ENCODE measurements at regions not wholly inside any gene's neighbourhood (a gene's known extent, or its start where the extent isn't known, plus 50 kb on each side); places are given as distances from the start of the nearest gene placed in this dataset.

- Histone ChIP-seq H3K4me3 (ENCODE audit: low read length in 2 of 2) (no peak overlapping the region), H3K9me3 (ENCODE audit: control insufficient read depth in 2 of 2, insufficient read depth in 1 of 2, low read length in 1 of 2) (no peaks in the 10 kb centered on the region), H3K4me1 (ENCODE audit: control insufficient read depth in 2 of 2, insufficient read depth in 2 of 2, low read length in 2 of 2) (no peaks in the 10 kb centered on the region), H3K27me3 (ENCODE audit: control insufficient read depth in 2 of 2, insufficient read depth in 1 of 2, low read length in 1 of 2) (no peaks in the 10 kb centered on the region), H3K27ac (ENCODE audit: low read depth in 1 of 2, low read length in 1 of 2) (no peak overlapping the region), H3K36me3 (ENCODE audit: control insufficient read depth in 2 of 2, insufficient read depth in 2 of 2, low read length in 1 of 2) (no peaks in the 10 kb centered on the region)
- 90% methylated on average over 10 of the region's 10 CpGs for WGBS
- no peak for DNase-seq (ENCODE audit: low read depth in 6 of 9, low spot score in 9 of 9)
Measured at GRCh38 chr2:129484999-129485897, 494.2 kb upstream of the RAB6C start.

GRCh38 chr2:129488376-129488775 lies 491.1 kb upstream of the RAB6C start:
- Histone ChIP-seq H3K27me3 (ENCODE audit: control insufficient read depth in 2 of 2, insufficient read depth in 1 of 2, low read length in 1 of 2) (no peaks in the 10 kb centered on the region), H3K36me3 (ENCODE audit: control insufficient read depth in 2 of 2, insufficient read depth in 2 of 2, low read length in 1 of 2) (no peaks in the 10 kb centered on the region), H3K9me3 (ENCODE audit: control insufficient read depth in 2 of 2, insufficient read depth in 1 of 2, low read length in 1 of 2) (no peaks in the 10 kb centered on the region), H3K4me3 (ENCODE audit: low read length in 2 of 2) (no peak overlapping the region), H3K4me1 (ENCODE audit: control insufficient read depth in 2 of 2, insufficient read depth in 2 of 2, low read length in 2 of 2) (no peaks in the 10 kb centered on the region), H3K27ac (ENCODE audit: low read depth in 1 of 2, low read length in 1 of 2) (no peak overlapping the region)
- WGBS, result 90% methylated on average over 4 of the region's 4 CpGs
- no peak for DNase-seq (ENCODE audit: low read depth in 6 of 9, low spot score in 9 of 9)

DNA sequence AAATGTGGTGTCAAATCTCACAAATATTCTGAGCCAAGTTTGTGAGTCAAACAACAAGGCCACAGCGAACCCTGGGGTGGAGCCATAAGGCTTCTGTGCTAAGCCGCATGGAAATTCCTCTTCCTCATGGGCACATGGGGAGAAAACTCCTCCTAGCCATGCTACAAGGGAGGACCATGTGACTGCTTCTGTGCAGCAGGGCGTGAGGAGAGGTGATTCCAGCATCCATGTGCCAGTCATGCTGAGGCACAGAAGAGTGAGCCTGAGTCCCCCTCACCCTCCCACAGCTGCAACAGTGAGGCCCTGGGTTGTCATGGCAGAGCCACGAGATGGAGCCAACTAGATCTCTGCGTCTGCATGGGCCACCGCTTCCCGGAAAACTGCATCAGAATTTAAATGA lies 488.8 kb upstream of the RAB6C start:
- H3K9me3 ChIP-seq (ENCODE audit: control insufficient read depth in 2 of 2, insufficient read depth in 1 of 2, low read length in 1 of 2), result no peaks in the 10 kb centered on the region
- H3K27ac ChIP-seq (ENCODE audit: low read depth in 1 of 2, low read length in 1 of 2), result no peak overlapping the region
- H3K4me3 ChIP-seq (ENCODE audit: low read length in 2 of 2), result no peak overlapping the region
- no peak for DNase-seq (ENCODE audit: low read depth in 6 of 9, low spot score in 9 of 9)
- 88% methylated on average over 7 of the region's 7 CpGs for WGBS
- H3K36me3 ChIP-seq (ENCODE audit: control insufficient read depth in 2 of 2, insufficient read depth in 2 of 2, low read length in 1 of 2), result no peaks in the 10 kb centered on the region
- no peaks in the 10 kb centered on the region for H3K27me3 ChIP-seq (ENCODE audit: control insufficient read depth in 2 of 2, insufficient read depth in 1 of 2, low read length in 1 of 2)
- H3K4me1 ChIP-seq (ENCODE audit: control insufficient read depth in 2 of 2, insufficient read depth in 2 of 2, low read length in 2 of 2), result no peaks in the 10 kb centered on the region

DNA sequence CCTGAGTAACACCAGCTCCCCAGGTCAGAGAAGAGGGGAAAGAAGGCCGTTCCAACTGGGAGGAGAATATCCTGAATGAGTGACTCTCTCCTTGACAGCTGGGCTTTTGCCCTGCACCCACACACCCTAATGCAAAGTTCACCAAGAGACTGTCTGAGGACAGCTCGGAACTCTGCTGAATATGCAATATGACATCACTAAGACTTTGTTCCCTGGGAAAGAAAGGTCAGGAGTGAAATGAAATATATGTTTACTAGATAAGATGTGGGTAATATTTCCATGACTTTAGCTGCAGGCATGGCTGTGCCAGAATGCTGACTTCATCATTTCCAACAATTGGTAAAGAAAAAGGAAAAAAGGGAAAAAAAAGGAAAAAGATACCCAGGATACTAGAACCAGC lies 488.2 kb upstream of the RAB6C start:
- Histone ChIP-seq H3K9me3 (ENCODE audit: control insufficient read depth in 2 of 2, insufficient read depth in 1 of 2, low read length in 1 of 2) (no peaks in the 10 kb centered on the region), H3K4me1 (ENCODE audit: control insufficient read depth in 2 of 2, insufficient read depth in 2 of 2, low read length in 2 of 2) (no peaks in the 10 kb centered on the region), H3K27ac (ENCODE audit: low read depth in 1 of 2, low read length in 1 of 2) (no peak overlapping the region), H3K27me3 (ENCODE audit: control insufficient read depth in 2 of 2, insufficient read depth in 1 of 2, low read length in 1 of 2) (no peaks in the 10 kb centered on the region), H3K4me3 (ENCODE audit: low read length in 2 of 2) (no peak overlapping the region), H3K36me3 (ENCODE audit: control insufficient read depth in 2 of 2, insufficient read depth in 2 of 2, low read length in 1 of 2) (no peaks in the 10 kb centered on the region)
- no peak for DNase-seq (ENCODE audit: low read depth in 6 of 9, low spot score in 9 of 9)
- WGBS, result 84% methylated on average over 2 of the region's 2 CpGs

DNA sequence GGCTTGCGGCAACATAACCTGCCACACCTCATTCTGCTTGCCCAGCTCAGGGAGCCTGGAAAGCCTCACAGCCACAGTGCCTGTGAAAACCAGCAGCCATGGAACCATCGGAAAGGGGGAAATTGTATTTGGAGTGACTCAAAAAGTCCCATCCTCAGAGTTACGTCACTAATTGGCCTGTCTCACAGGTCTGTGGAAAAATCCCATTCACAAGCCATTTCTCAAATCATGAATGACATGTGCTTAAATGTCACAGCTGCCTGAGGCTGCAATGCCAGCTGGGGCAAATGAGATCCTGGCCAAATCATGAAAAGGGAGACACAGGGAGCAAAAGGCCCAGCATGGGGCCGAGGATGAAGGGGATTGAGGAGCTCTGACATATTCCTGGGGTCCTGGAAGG lies 486.9 kb upstream of the RAB6C start:
- no peaks in the 10 kb centered on the region for H3K9me3 ChIP-seq (ENCODE audit: control insufficient read depth in 2 of 2, insufficient read depth in 1 of 2, low read length in 1 of 2)
- no peak overlapping the region for H3K4me3 ChIP-seq (ENCODE audit: low read length in 2 of 2)
- H3K27ac ChIP-seq (ENCODE audit: low read depth in 1 of 2, low read length in 1 of 2), result no peak overlapping the region
- H3K4me1 ChIP-seq (ENCODE audit: control insufficient read depth in 2 of 2, insufficient read depth in 2 of 2, low read length in 2 of 2), result no peaks in the 10 kb centered on the region
- whole genome bisulfite sequencing, result 97% methylated on average over 4 of the region's 4 CpGs
- H3K27me3 ChIP-seq (ENCODE audit: control insufficient read depth in 2 of 2, insufficient read depth in 1 of 2, low read length in 1 of 2), result no peaks in the 10 kb centered on the region
- H3K36me3 ChIP-seq (ENCODE audit: control insufficient read depth in 2 of 2, insufficient read depth in 2 of 2, low read length in 1 of 2), result no peaks in the 10 kb centered on the region
- DNase-seq (ENCODE audit: low read depth in 6 of 9, low spot score in 9 of 9), result no peak

- Histone ChIP-seq H3K27ac (ENCODE audit: low read depth in 1 of 2, low read length in 1 of 2) (no peak overlapping the region), H3K27me3 (ENCODE audit: control insufficient read depth in 2 of 2, insufficient read depth in 1 of 2, low read length in 1 of 2) (no peaks in the 10 kb centered on the region), H3K4me1 (ENCODE audit: control insufficient read depth in 2 of 2, insufficient read depth in 2 of 2, low read length in 2 of 2) (no peaks in the 10 kb centered on the region), H3K4me3 (ENCODE audit: low read length in 2 of 2) (no peak overlapping the region), H3K36me3 (ENCODE audit: control insufficient read depth in 2 of 2, insufficient read depth in 2 of 2, low read length in 1 of 2) (no peaks in the 10 kb centered on the region), H3K9me3 (ENCODE audit: control insufficient read depth in 2 of 2, insufficient read depth in 1 of 2, low read length in 1 of 2) (no peaks in the 10 kb centered on the region)
- DNase-seq (ENCODE audit: low read depth in 6 of 9, low spot score in 9 of 9), result no peak
- 68% methylated on average over 2 of the region's 2 CpGs for WGBS
Measured at GRCh38 chr2:129499747-129500146, 479.7 kb upstream of the RAB6C start.

- no peak for DNase-seq (ENCODE audit: low read depth in 6 of 9, low spot score in 9 of 9)
Measured at GRCh38 chr2:129502781-129503180, 476.7 kb upstream of the RAB6C start.

GRCh38 chr2:129504646-129505045 lies 474.8 kb upstream of the RAB6C start:
- no peak for DNase-seq (ENCODE audit: low read depth in 6 of 9, low spot score in 9 of 9)
- H3K27me3 ChIP-seq (ENCODE audit: control insufficient read depth in 2 of 2, insufficient read depth in 1 of 2, low read length in 1 of 2), result no peaks in the 10 kb centered on the region
- H3K9me3 ChIP-seq (ENCODE audit: control insufficient read depth in 2 of 2, insufficient read depth in 1 of 2, low read length in 1 of 2), result no peaks in the 10 kb centered on the region
- no peaks in the 10 kb centered on the region for H3K36me3 ChIP-seq (ENCODE audit: control insufficient read depth in 2 of 2, insufficient read depth in 2 of 2, low read length in 1 of 2)
- H3K4me3 ChIP-seq (ENCODE audit: low read length in 2 of 2), result no peak overlapping the region
- 93% methylated on average over 3 of the region's 3 CpGs for WGBS
- no peak overlapping the region for H3K27ac ChIP-seq (ENCODE audit: low read depth in 1 of 2, low read length in 1 of 2)
- no peaks in the 10 kb centered on the region for H3K4me1 ChIP-seq (ENCODE audit: control insufficient read depth in 2 of 2, insufficient read depth in 2 of 2, low read length in 2 of 2)

More at GRCh38 chr2:129502781-129503180, 476.7 kb upstream of the RAB6C start:
- Histone ChIP-seq H3K36me3 (ENCODE audit: control insufficient read depth in 2 of 2, insufficient read depth in 2 of 2, low read length in 1 of 2) (no peaks in the 10 kb centered on the region), H3K9me3 (ENCODE audit: control insufficient read depth in 2 of 2, insufficient read depth in 1 of 2, low read length in 1 of 2) (no peaks in the 10 kb centered on the region), H3K4me3 (ENCODE audit: low read length in 2 of 2) (no peak overlapping the region), H3K4me1 (ENCODE audit: control insufficient read depth in 2 of 2, insufficient read depth in 2 of 2, low read length in 2 of 2) (no peaks in the 10 kb centered on the region), H3K27ac (ENCODE audit: low read depth in 1 of 2, low read length in 1 of 2) (no peak overlapping the region), H3K27me3 (ENCODE audit: control insufficient read depth in 2 of 2, insufficient read depth in 1 of 2, low read length in 1 of 2) (no peaks in the 10 kb centered on the region)
- 25% methylated on average over 4 of the region's 4 CpGs for WGBS

DNA sequence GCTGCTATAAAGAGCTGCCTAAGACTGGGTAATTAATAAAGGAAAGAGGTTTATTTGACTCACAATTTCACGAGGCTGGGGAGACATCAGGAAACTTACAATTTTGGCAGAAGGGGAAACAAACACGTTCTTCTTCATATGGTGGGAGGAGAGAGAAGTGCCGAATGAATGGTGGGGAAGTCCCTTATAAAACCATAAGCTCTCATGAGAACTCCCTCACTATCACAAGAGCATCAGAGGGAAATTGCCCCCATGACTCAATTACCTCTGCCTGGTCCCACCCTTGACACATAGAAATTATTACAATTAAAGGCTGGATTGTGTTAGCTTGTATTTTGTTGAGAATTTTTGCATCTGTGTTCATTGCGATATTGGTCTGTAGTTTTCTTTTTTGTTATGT lies 460.5 kb upstream of the RAB6C start:
- Histone ChIP-seq H3K4me1 (ENCODE audit: control insufficient read depth in 2 of 2, insufficient read depth in 2 of 2, low read length in 2 of 2) (no peaks in the 10 kb centered on the region), H3K4me3 (ENCODE audit: low read length in 2 of 2) (no peak overlapping the region), H3K27me3 (ENCODE audit: control insufficient read depth in 2 of 2, insufficient read depth in 1 of 2, low read length in 1 of 2) (no peaks in the 10 kb centered on the region), H3K9me3 (ENCODE audit: control insufficient read depth in 2 of 2, insufficient read depth in 1 of 2, low read length in 1 of 2) (no peaks in the 10 kb centered on the region), H3K27ac (ENCODE audit: low read depth in 1 of 2, low read length in 1 of 2) (no peak overlapping the region), H3K36me3 (ENCODE audit: control insufficient read depth in 2 of 2, insufficient read depth in 2 of 2, low read length in 1 of 2) (no peaks in the 10 kb centered on the region)
- no peak for DNase-seq (ENCODE audit: low read depth in 6 of 9, low spot score in 9 of 9)
- WGBS, result 78% methylated on average over 4 of the region's 4 CpGs

Data from thymus (tissue), 11 donors.